HG03439 (cell line): ENCODE measurements at regions not wholly inside any gene's neighbourhood (a gene's known extent, or its start where the extent isn't known, plus 50 kb on each side); places are given as distances from the start of the nearest gene placed in this dataset.

Experiments used
- ATAC-seq: cut with Tn5 transposase; IDR thresholded peaks from one replicate; pipeline ENCODE4 v1.9.1; 2021; ENCODE audit warnings: mild to moderate bottlenecking, moderate library complexity; ENCODE audit not compliant: unreplicated experiment

DNA sequence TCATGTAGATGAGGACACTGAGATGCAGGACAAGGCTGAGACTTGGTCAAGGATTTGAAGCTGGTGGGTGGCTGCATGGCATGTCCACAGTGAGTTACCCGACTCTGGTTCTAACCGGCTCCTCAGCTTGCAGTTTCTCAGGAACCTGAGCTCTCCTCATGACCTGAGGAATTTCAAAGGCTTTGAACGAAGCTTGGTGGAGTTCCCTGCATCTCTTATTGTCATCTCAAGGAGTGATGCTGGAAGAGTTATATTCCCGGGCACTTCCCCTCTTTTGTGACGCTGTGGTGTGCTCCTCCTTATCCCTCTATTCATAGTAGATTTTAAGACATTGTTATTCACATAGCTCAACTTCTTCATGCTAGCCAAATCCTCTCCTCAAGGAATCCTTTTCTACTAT is 500.1 kb upstream of the HTR2A start:
- ATAC-seq = no peak

DNA sequence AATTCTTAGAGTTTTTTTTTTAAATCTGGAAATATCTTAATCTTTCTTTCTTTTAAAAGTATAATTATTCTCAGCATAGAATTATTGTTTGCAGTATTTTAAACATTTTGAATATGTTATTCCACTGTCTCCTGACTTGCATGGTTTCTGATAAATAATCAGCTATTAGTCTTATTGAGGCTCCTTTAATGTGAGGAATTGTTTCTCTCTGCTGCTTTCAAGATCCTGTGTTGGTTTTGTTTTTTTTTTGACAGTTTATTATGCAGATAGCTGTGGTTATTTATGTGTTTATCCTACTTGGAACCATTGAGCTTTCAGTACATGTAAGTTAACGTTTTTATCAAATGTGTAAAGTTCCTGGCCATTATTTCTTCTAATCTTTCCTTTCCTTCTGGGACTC is 477.9 kb upstream of the HTR2A start:
- no peak for ATAC-seq

DNA sequence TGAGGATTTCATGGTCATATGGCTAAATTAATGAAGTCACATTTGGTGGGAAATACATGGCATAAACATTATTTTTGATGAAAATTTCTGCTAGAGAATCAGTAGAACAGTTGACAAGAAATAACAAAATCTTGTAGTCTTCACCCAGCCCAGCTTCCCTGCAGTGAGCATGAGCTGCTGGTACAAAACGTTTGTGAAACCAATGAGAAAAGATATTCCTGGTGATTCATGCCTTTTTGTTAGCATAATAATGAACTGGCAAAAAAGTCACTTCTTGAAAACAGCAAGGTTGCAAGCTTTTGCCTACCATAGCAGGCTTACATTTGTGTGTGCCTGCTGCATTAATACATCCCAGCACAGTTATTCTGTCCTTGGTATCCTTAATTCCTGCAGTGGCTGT is 475.9 kb upstream of the HTR2A start:
- no peak for ATAC-seq

DNA sequence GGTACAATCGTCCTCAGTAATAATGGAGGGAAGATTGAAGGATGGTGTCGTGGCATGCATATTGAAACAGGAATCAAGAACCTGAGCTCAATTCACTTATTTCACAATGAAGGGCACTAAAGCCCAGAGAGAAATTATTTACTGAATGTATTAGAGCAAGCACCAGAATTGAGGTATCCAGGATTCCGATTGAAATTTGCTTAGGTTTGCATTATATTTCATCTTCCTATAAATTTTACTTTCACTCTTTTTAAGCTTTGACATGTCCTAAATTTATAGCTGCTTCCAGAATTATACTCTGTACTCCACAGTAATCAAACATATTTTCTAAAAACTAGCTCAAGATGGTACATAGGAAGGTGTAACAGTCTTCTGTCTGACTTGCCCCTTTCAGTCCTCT is 454.9 kb upstream of the HTR2A start:
- ATAC-seq = no peak

DNA sequence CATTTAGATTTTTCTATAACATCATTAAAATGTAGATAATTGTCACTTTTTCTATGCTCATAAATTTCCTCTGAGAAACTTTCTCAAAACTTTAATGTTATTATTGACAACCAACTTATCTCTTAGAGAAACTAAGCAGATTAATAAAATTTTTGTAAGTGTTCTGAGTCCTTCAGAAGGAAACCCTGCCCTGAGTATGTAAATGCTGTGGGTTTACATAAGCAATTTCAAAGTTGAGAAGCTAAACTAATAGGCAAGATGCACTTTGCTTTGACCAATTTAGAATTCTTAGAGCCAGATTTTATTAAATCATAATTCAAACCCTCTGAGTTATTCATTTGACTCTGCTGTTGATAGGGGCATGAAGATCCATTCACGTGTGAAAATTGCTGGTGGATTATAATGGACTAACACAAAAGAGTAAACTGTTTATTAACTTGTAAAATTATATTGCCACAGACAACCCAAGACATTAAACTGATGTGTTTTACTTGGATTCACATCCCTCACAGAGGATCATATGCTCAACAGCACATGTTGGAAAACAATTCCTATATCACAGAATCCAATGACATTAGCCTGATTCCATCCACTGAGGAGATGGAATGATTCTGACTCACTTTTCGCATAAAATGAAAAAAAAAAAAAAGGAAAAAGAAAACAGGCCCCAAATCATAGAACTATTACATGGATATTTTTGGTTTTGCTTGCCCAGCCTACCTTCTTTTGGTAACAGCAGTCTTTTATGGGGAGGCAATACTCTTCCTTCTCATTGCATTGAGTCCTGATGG is 453.7 kb upstream of the HTR2A start:
- no peak for ATAC-seq

DNA sequence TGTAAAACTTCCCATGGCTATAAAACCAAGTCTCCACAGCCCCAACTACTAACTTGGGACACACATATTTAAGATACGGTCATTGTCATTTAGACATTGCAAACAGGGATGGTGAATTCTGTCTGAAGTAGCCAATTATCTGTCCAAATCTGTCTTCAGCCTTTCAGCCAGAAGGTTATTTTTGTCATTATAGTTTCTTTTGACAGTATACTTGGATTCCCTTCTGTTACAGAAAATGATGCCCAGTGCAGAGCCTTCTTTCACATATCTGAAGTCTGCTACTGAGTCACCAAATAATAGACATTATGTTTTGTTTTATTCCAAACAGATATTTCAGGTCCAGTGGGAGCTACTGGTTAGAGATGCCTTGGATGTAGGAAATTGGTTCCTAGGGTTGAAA is 452.4 kb upstream of the HTR2A start:
- no peak for ATAC-seq

DNA sequence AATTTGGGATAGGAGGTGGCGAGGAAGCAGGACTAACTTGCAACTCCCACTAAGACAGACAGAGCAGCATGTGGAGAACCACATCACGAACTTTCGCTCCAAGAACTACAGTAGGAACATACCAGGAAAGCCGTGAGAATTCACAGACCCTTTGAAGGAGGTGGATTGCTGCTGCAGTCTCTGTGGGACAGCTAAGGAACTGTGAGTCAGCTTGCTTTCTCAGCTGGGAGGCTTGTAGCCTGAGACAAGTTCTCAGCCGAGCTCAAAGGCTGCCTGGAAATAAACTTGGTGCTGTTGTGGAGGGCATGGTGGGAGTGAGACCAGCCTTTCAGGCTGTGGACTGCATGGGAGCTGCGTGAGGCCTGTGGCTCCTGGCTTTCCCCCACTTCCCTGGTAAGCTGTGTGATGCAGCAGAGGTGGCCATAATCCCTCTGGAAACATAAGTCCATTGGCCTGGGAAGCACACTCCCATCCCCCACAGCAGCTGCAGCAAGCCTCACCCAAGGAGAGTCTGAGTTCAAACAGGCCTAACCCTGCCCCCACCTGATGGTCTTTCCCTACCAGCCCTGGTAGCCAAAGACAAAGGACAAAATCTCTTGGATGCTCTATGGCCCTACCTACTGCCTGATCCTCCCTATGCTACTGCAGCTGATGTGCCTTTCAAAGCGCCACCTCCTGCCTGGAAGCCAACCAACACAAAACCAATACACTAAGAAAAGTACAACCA is 441.1 kb upstream of the HTR2A start:
- no peak for ATAC-seq

DNA sequence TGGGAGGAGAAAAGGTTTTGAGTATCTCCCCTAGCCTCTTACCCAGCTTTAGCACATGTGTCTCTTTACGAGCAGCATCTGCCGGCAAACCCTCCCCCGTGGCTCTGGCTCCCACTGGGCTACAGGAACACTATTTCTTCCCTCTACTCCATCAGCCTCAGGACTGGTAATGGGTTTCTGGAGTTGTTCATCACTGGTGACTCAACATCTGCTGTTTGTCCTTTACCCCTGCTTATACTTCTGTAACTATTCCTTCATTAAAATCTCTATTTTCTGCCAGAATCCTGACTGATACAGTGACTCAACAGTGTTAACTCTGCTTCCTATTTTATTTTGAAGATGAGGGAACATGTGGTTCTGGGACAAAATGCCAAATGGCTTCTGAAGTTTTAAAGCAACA is 437.3 kb upstream of the HTR2A start:
- ATAC-seq = no peak

DNA sequence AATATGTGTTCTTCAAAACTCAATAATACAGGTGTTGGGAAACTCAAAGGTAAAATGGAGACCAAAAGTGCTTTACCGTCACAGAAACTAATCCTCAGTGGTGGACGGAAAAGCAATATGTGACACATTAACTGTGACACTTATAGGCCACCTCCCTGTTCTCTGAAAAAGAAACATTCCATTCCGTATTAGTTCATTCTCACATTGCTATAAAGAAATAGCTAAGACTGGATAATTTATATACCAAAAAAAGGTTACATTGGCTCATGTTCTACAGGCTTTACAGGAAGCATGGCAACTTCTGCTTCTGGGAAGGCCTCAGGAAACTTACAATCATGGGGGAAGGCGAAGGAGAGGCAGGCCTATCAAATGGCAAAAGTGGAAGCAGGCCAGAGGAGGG is 435.3 kb upstream of the HTR2A start:
- ATAC-seq = no peak

DNA sequence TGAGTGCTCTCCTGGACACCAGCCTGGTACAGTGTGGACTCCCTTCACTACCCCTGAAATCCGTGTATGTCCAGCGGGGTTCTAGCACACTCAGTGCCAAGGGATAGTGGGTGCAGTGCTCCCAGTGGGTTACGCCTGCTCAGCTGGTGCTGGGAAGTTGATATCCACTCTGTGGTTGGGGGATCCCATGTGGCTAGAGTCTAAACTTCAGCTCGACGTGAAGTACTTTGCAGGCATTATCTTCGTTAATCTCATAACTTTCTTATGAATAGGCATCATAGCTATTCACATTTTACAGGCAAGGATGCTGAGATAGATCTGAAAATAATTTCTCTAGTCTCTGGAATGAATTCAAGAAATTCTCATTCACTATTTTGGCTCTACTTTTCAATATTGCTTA is 433.2 kb upstream of the HTR2A start:
- no peak for ATAC-seq

DNA sequence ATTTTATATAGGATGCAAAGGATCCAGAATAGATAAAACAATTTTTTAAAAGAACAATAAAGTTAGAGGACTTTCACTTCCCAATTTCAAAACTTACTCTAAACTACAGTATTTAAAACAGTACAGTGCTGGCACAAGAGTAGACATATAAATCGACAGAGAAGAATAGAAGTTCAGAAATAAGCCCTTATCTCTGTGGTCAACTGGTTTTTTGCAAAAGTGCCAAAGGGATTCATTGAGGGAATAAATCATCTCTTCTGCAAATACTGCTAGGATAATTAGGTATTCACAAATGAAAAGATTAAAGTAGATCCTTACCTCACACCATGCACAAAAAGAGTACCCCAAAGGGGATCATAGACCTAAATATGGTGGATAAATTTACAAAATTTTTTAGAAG is 431.0 kb upstream of the HTR2A start:
- no peak for ATAC-seq

DNA sequence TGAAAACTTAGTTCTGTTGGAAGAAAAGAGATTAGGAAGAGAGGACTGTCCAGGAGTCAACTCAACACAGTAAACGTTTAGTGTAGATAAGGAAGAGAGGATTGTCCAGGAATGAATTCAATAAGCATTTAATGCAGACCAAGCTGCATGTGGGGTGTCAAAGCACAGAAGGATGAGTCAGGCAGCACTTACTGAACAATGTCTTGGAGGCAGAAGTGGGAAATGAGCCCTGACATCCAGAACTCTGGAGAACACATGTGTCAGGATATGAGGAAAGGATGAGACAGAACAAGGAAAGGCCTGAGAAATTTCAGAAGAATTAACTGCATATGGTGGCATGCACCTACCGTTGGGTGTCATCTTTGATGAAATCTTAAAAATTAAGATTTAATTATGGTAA is 429.2 kb upstream of the HTR2A start:
- ATAC-seq = no peak

DNA sequence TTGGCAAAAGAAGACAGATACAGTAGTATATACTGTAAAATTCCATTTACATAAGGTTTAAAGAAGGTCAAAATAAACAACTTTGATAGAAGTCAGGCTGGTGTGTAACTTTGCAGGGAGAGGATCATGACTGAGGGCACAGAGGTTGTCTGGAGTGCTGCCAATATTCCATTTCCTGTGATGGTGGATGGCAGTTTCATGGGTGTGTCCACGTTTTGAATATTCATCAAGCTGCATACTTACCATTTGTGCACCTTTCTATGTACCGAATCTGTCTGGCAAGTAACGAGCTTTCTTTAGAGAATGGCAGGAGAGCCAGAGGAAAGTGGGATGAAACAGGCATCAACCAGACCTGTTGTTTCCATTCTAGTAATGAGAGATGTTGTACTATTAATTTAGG is 420.5 kb upstream of the HTR2A start:
- no peak for ATAC-seq

DNA sequence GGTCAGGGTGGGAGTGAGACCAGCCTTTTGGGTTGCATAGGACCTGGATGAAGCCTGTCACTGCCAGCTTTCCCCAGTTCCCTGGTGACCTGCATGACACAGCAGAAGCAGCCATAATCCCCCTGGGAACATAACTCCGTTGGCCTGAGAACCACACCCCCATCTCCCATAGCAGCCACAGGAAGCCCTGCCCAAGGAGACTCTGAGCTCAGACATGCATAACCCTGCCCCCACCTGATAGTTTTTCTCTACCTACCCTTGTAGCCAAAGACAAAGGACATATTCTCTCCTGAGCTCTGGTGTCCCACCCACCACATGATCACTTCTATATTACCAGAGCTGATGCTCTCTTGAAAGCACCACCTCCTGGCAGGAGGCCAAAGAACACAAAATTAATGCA is 413.5 kb upstream of the HTR2A start:
- ATAC-seq = no peak

DNA sequence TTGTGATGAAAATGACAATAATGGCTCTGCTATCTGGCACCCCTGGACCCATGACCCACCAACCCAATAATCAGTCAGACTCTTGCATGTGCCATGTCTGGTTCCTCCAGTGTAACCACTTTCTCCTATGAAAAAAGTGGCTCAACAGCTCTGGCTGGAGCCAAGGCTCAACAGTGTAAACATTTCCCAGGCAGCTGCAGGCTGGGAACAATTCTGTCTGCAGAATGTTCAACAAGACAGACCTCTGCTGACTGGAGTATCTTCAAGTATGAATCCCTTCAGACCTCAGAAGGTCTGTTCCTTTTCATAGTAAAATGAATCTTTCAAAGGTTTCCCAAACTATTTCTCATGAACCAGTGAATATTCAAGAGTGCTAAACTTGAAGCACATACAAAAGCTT is 410.1 kb upstream of the HTR2A start:
- no peak for ATAC-seq

DNA sequence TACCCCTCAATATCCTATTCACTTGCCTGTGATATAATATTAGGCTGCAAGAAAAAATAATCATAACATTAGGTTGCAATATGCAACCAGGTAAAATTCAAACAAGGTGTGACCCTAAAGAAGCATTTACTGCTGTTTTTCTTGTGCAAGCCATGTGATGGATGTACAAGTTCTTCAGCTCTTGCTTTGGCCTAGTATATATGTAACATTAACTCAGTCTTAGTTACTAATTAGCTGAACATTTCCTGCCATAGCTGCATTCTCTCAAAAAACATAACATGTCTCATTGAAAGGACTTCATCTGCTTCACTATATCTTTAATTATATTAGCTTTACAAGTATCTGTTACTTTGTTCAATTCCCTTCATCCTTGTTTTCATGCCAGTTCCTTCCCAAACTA is 406.8 kb upstream of the HTR2A start:
- no peak for ATAC-seq

DNA sequence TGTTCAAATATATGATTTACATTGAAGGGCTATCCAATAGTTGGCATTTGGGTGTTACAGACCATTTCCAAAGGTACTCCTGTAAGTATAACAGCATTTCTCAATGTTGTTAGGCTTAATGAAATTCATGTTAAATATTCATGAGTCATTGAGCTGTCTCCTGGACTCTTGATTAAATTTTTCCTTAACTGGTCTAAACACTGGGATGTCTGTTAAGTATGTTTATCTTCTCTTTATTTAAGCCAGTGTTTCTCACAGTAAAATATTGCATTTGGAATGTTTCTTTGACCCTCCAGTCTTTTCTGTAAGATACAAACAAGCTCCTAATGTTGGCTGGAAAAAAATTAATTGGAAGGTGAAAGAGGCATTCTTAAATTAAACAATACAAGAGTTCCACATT is 402.5 kb upstream of the HTR2A start:
- no peak for ATAC-seq

DNA sequence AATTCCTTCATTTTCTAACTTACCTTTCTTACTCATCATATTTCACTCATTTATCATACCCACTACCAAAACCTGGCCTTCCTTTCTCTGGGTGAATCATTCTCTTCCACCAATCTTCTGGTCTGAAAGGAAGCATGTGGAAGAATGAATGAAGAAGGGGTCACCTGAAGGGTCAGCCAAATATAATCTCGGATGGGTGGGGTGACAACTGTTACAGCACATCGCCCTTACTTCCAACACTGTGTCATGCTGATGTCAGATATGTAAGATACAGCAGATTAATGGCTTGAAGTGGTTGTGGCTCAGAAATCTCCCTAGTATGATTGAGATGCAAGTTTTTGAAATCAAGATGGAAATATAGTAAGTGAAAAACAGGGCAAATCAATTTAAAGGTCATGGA is 401.7 kb upstream of the HTR2A start:
- no peak for ATAC-seq

DNA sequence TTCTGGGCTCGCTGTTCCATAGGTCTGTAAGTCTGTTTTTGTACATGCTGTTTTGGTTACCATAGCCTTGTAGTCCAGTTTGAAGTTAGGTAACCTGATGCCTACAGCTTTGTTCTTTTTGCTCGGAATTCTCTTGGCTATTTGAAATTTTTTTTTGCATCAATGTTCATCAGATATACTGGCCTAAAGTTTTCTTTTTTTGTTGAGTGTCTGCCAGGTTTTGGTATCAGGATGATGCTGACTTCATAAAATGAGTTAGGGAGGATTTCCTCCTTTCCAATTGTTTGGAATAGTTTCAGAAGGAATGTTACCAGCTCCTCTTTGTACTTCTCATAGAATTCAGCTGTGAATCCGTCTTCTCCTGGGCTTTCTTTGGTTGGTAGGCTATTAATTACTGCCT is 397.8 kb upstream of the HTR2A start:
- ATAC-seq = no peak

DNA sequence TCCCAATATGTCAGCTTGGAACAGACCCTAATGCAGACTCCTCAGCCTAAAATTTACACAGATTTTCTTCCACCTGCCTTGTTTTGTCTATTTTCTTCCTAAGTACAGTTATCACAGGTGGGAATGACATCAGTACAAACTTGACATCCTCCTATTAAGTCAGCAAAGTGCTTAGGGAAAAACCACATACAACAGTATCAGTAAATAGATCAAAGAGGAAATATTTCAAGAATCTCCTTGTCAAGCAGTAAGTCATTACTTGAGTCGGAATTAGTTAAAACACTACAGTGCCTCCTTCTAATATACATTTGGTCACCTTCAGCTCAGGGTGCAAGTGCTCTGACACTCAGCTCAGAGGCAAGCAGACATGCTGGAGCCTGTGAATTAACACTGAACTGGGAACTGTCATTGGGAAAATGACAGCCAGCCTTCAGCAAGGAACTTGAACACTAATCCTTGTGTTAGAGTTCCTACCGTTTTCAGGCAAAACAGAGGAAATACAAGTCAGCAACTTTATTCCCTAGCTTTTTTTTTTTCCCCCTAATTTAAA is 394.3 kb upstream of the HTR2A start:
- no peak for ATAC-seq

DNA sequence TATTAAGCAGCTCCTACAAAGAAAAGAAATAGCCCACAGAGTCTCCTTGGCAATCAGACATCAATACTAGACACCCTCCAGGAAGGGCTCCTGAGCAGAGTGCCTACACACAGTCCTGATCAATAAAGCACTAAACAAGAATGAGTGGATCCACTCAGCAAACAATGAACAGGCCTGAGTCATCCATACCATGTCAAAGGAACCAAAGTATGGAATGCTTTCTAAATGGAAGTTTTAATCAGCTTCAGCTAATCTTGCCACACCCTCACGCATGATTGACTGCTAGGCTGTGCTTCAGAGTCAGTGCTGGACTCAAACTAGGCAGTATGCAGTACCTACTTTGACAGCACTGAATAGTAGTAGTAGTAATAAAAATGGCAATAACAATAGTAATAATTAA is 392.7 kb upstream of the HTR2A start:
- no peak for ATAC-seq

DNA sequence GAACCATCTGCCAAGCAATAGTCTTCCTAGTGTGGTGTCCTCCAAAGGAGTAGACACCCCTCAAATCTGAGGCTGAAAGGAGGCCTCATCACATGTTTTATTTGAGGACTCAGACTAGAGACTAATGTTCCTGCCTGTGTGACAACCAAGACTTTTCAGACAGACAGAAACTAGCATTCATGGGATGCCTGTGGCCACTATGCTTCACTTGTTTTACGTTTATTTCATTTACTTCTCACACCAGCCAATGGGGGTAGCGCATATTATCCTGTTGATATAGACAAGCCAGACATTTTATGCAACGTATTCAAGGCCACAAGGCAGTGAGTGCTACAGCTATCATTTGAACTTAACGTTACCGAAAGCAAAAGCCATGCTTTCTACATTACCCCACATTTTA is 391.7 kb upstream of the HTR2A start:
- ATAC-seq = no peak
